IPS DF 19.7 (cell line): ENCODE measurements at regions not wholly inside any gene's neighbourhood (a gene's known extent, or its start where the extent isn't known, plus 50 kb on each side); places are given as distances from the start of the nearest gene placed in this dataset.
A peak's percentile ranks its signal among the peaks of the same experiment; 100 is the strongest.

Source experiments
- DNase-seq: peaks from one replicate; pipeline ENCODE4 v3.0.0-alpha.2; 2013; ENCODE audit warnings: low read depth, low spot score

DNA sequence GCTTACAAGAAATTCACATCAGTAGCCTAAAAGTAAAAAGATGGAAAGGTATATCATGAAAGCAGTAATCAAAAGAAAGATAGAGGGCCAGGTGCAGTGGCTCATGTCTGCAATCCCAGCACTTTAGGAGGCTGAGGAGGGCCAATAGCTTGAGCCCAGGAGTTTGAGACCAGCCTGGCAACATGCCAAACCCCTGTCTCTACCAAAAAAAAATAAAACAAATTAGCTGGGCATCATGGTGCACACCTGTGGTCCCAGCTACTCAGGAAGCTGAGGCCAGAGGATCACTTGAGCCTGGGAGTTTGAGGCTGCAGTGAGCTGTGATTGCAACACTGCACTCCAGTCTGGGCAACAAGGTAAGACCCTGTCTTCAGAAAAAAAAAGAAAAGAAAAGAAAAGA is 55.5 kb downstream of the GSPT2 start:
- DNase-seq = no peak

GRCh38 chrX:51802917-51803688 is 59.9 kb downstream of the GSPT2 start:
- DNase-seq = peak; percentile 70

- DNase-seq = no peak
Measured at GRCh38 chrX:51803833-51804232, 60.6 kb downstream of the GSPT2 start.

GRCh38 chrX:51804741-51805140 is 61.5 kb downstream of the GSPT2 start:
- no peak for DNase-seq

DNA sequence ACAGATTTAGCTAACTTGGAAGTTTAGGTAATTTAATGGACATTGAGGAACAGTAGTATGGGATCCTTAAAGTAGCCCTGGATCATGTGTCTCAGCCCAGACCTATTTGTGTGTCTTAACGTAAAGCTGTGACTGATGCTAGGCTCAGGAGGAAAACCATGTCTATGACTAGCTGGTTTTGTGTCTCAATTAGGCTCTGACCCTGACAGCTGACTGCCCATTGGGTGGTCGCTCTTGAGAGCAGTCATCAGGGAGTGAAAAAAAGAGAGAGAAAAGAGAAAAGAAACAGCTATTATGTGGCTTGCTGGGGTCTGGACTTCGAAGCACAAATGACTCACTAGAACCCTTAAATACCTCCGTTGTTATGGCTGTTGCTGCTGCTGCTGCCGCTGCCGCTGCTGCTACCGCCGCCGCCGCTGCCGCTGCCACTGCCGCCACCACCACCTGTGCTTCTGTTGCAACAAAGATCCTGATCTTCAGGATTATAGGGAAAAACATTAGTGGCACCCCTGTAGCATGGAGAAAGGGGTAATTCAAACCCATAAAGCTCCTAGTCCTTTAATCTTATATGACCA is 70.7 kb downstream of the GSPT2 start:
- DNase-seq = no peak

GRCh38 chrX:51824061-51824460 is 69.4 kb upstream of the MAGED1 start:
- DNase-seq = no peak

DNA sequence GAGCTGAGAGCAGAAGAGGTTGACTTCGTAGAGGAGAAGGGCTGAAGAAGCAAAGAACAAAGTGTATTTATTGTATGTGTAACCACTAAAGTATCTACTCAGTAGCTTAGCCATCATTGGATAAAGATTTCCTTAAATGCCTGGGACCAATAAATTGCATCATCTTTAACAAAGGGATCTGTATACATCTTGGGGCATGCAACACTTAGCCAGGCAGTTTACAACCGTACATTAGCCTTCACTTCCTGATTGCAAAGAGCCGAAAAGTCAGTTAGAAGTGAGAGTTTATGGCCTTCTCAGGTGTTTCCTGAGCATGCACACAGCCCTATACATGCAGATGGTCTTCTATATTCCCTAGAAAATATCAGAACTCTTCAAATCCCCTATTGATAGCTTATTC is 68.0 kb upstream of the MAGED1 start:
- DNase-seq = no peak

DNA sequence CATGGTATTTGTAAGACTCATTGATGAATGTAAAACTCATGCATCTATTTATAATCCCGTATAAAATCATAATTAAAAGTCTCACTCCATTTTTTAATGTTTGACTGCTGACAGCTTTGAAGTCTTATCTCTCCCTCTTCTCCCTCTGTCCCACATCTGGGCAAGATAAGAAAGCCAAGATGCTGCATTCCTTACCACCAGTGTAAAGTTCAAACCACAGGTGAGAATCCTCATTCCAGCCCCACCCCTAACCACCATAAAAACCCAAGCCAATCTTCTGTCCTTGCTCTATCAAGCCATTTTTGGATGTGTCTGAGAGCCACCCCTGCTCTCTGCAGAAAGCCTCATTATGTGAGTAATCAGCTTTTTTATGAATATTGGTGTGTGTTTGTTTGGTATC is 59.3 kb upstream of the MAGED1 start:
- DNase-seq = no peak

- no peak for DNase-seq
Measured at GRCh38 chrX:51836823-51837222, 56.6 kb upstream of the MAGED1 start.

GRCh38 chrX:51837451-51837850 is 56.0 kb upstream of the MAGED1 start:
- DNase-seq = no peak

DNA sequence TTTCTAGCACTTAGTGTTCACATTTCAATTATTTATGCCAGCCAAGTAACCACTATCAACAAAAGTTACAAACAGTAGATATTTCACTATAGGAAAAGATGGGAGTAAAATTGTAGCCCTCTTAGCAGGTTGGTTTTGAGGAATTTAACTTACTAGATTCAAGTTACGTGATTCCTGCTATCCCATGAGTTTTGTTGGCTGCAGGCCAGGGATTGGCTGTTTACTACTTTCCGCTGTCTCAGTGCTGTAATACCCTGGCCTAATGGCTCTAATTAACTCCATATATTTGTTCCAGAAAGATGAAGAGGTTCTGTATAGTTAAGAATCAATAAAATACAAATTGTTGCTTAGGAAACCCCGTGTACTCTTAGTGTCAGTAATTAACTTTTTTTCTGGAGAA is 55.5 kb upstream of the MAGED1 start:
- no peak for DNase-seq
